Astrocyte of the cerebellum (primary cell): ENCODE measurements at regions not wholly inside any gene's neighbourhood (a gene's known extent, or its start where the extent isn't known, plus 50 kb on each side); places are given as distances from the start of the nearest gene placed in this dataset.

ENCODE experiments used
- DNase-seq: peaks from one replicate; pipeline ENCODE4 v3.0.0-alpha.2; 2011; ENCODE audit warnings: low read depth
- H3K4me3 ChIP-seq: 2 replicates; pipeline ENCODE4 v1.5.1; 2011; ENCODE audit warnings: mild to moderate bottlenecking, low read depth, low read length, moderate library complexity
- in situ Hi-C: cut with HindIII; loops from 2 replicates; pipeline ENCODE4 v1.10.0; 2017; ENCODE audit warnings: low sequenced_read_pairs
- TF ChIP-seq, protein P1 (sequence below): IDR thresholded peaks from 2 replicates; pipeline ENCODE4 v1.5.1; 2012; ENCODE audit warnings: low read length, low read depth, moderate library complexity, mild to moderate bottlenecking; ENCODE audit errors: missing control alignments

DNA sequence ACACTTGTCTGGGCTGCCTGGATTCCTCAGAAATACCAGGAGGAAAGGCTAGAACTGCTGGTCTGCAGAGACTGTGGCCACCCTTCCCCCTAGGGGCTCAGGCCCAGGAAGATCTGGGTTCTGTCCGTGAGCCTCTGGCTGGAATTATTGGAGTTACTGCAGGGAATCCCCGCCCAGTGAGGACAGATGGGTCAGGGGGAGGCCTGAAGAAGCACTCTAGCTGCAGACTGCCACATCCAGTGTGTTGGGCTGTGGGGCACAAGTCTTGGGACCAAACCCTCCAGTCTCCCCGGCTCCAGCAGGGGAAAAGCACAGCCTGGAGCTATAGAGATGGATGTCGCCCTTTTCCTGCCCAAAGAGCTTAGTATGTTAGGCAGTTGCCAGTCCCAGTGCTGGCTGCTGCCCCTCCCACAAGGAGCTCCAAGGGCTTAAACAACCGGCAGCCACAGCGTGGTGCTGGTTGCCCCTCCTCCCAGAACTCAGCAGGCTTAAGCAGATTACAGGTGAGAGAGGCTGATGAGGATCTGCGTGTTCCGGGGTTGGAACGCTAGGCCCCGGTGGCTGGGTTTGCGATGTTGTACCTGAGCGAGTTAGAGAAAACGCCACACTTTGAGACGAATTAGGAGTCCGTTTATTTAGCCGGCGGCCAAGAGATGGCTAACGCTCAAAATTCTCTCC, 255.5 kb upstream of the LRRC7 start:
- TF ChIP-seq, protein P1, sequence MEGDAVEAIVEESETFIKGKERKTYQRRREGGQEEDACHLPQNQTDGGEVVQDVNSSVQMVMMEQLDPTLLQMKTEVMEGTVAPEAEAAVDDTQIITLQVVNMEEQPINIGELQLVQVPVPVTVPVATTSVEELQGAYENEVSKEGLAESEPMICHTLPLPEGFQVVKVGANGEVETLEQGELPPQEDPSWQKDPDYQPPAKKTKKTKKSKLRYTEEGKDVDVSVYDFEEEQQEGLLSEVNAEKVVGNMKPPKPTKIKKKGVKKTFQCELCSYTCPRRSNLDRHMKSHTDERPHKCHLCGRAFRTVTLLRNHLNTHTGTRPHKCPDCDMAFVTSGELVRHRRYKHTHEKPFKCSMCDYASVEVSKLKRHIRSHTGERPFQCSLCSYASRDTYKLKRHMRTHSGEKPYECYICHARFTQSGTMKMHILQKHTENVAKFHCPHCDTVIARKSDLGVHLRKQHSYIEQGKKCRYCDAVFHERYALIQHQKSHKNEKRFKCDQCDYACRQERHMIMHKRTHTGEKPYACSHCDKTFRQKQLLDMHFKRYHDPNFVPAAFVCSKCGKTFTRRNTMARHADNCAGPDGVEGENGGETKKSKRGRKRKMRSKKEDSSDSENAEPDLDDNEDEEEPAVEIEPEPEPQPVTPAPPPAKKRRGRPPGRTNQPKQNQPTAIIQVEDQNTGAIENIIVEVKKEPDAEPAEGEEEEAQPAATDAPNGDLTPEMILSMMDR = no peak
- in situ Hi-C loops = no loop called here
- H3K4me3 ChIP-seq = no peak overlapping the region
- DNase-seq = no peak

DNA sequence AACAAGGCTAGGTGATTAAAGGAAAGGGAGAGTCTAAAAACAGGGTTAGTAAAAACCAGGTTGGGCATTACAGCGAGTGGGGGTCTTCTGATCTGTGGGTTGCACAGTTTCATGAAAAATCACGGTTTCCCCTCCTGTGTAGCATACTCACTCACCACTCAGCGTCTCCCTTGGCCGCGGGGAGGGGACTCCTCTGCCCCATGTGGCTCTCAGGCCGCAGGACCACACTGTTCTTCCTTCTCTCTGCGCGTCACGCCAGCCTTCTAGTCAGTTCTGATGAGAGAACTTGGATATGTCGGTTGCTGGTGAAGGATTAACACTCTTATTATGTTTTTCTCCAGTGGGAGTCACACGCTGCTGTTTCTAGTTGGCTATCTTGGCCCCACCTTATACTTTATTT, 254.6 kb upstream of the LRRC7 start:
- DNase-seq = no peak
- TF ChIP-seq, protein P1 = no peak
- in situ Hi-C loops = no loop called here
- no peak overlapping the region for H3K4me3 ChIP-seq

DNA sequence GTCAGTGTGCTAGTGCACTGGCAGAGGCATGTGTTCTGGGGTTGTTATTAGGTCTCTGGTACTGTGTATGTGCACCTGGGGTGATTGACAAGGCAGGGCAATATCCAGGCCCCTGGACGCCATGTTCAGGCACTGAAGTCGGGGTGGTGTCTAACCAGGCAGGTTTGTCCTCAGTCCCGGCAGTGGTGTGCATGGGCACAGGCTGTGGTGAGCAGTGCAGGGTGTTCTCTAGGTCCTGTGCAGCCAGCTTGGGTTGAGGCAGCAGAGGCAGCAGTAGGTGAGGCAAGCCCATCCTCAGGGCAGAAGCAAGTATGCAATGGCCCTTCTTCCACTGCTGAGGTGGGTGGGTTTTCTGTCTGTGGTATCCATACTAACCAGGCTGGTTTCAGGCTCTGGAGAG, 252.3 kb upstream of the LRRC7 start:
- H3K4me3 ChIP-seq = no peak overlapping the region
- DNase-seq = no peak
- in situ Hi-C loops = no loop called here
- TF ChIP-seq, protein P1 = no peak

DNA sequence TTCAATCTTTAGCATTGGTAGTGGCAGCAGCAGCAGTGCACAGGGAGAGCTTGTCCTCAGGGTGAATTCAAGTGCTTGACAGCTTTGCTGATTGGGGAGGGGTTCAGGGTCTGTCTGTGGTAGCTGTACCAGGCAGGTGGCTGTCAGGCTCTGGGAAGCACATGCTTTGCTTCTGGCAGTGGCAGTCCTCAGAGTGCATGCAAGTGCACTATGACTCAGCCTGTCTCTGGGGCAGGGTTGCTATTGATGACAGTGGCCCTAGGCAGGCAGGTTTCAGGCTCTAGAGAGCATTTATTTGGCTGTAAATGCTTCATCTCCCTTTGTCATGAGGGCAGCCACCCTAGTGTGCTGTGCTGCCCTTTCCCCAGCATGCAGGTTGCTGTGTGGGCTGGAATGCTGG, 251.9 kb upstream of the LRRC7 start:
- H3K4me3 ChIP-seq = no peak overlapping the region
- DNase-seq = no peak
- in situ Hi-C loops = no loop called here
- TF ChIP-seq, protein P1 = no peak

DNA sequence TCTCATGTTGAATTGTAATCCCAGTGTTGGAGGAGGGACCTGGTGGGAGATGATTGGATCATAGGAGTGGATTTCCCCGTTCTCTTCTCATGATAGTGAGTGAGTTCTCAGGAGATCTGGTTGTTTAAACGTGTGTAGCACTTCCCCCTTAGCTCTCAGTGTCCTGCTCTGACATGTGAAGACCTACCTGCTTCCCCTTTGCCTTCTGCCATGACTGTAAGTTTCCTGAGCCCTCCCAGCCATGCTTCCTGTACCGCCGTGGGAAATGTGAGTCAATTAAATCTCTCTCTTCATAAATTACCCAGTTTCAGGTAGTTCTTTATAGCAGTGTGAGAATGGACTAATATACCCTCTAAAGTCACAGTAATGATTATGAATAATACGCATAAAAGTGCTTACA, 248.4 kb upstream of the LRRC7 start:
- DNase-seq = no peak
- TF ChIP-seq, protein P1 = no peak
- no peak overlapping the region for H3K4me3 ChIP-seq
- in situ Hi-C loops = no loop called here

DNA sequence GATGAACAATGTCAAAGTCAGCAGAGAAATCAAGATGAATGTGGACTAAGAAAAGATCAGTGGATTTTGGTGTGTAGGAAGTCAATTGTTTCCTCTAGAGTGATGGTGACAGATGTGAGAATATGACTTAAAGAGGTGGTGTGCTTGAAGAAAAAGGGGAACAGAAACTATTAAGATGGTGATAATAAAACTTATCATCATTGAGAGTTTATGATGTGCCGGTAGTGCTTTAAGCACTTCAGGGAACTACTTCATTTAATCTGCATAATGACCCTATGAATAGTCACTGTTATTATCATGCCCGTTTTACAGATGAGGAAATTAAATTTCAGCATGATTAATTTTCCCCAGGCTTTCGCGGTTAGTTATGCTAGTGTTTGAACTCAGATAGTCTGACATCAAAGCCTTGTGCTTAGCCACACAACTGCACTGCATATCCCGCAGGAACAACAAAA, 246.9 kb upstream of the LRRC7 start:
- in situ Hi-C loops = no loop called here
- TF ChIP-seq, protein P1 = no peak
- DNase-seq = no peak
- H3K4me3 ChIP-seq = no peak overlapping the region
